Spleen (tissue), 11 donors: ENCODE measurements at regions not wholly inside any gene's neighbourhood (a gene's known extent, or its start where the extent isn't known, plus 50 kb on each side); places are given as distances from the start of the nearest gene placed in this dataset.

ENCODE experiments used
- DNase-seq: peaks from one replicate; pipeline ENCODE4 v3.0.0-alpha.2; 2020
- H3K27ac ChIP-seq, 8 donors: fragments of 200-600 bp; sonication (generic) in 7 of 8; 1 replicate in 4 of 8; 2 replicates in 4 of 8; pipeline versions ENCODE4 v1.5.0 to v1.8.0; 2016 to 2021; ENCODE audit warnings: inconsistent platforms in 4 of 8, mild to moderate bottlenecking in 4 of 8, moderate library complexity in 1 of 8
- H3K27me3 ChIP-seq, 7 donors: fragments of 200-600 bp; sonication (generic) in 6 of 7; replicated peaks in 1 of 7; 1 replicate in 4 of 7; 2 replicates in 3 of 7; pipeline versions ENCODE4 v1.5.0 to v1.8.0; 2016 to 2021; ENCODE audit warnings: inconsistent platforms in 3 of 7, mild to moderate bottlenecking in 1 of 7
- H3K36me3 ChIP-seq, 6 donors: fragments of 200-600 bp; sonication (generic) in 5 of 6; 1 replicate in 4 of 6; 2 replicates in 2 of 6; pipeline versions ENCODE4 v1.5.0 to v1.8.0; 2016 to 2021; ENCODE audit warnings: inconsistent platforms in 2 of 6
- H3K4me1 ChIP-seq, 6 donors: fragments of 200-600 bp; sonication (generic) in 5 of 6; 1 replicate in 3 of 6; 2 replicates in 3 of 6; pipeline versions ENCODE4 v1.5.0 to v1.8.0; 2016 to 2021; ENCODE audit warnings: inconsistent platforms in 3 of 6
- H3K4me3 ChIP-seq, 8 donors: fragments of 200-600 bp; sonication (generic) in 7 of 8; 1 replicate in 4 of 8; 2 replicates in 4 of 8; pipeline versions ENCODE4 v1.5.0 to v1.8.0; 2016 to 2021; ENCODE audit warnings: inconsistent platforms in 4 of 8, mild to moderate bottlenecking in 4 of 8, moderate library complexity in 2 of 8
- H3K9me3 ChIP-seq, 8 donors: fragments of 200-600 bp; sonication (generic) in 7 of 8; 1 replicate in 4 of 8; 2 replicates in 4 of 8; pipeline versions ENCODE4 v1.5.0 to v1.8.0; 2016 to 2021; ENCODE audit warnings: inconsistent platforms in 4 of 8
- POLR2A ChIP-seq, 3 donors: fragments of 450-650 bp; IDR thresholded peaks; one replicate each; pipeline ENCODE4 v1.5.1; 2017; ENCODE audit warnings: antibody characterized with exemption in 3 of 3, mild to moderate bottlenecking in 1 of 3
- POLR2AphosphoS5 ChIP-seq, 3 donors: sonication (generic); formaldehyde crosslinking; IDR thresholded peaks; one replicate each; pipeline ENCODE4 v1.5.1; 2017; ENCODE audit warnings: antibody characterized with exemption in 3 of 3
- WGBS, 5 donors: extraction: QIAGEN DNeasy Blood & Tissue Kit in 3 of 5; methylation state at CpG; one replicate each; pipeline versions ENCODE4 v1.1.5 to v1.1.7; 2013 to 2018; 5-methylcytosine and 5-hydroxymethylcytosine counted together
- intact Hi-C: fragments of 100-400 bp; cut with DNase I; formaldehyde crosslinking; loops from one replicate; pipeline ENCODE4 v1.15.0; 2023; ENCODE audit warnings: low total_unique reads
- TF ChIP-seq, protein P1 (sequence below), 11 experiments: fragments of 200-600 bp in 7 of 11; fragments of 450-650 bp in 4 of 11; sonication (generic) in 4 of 11; IDR thresholded peaks in 8 of 11; conservative IDR thresholded peaks in 3 of 11; 1 replicate in 7 of 11; 2 replicates in 4 of 11; pipeline versions ENCODE4 v1.4.0 to v1.8.0; 2016 to 2021; ENCODE audit warnings: antibody characterized with exemption in 11 of 11, inconsistent platforms in 4 of 11, mild to moderate bottlenecking in 1 of 11
- donor health status: healthy with polysubstance abuse.
- donor health status: DM: no; HTN: no; CAD: no; lungs with moderate emphysema.
- donor health status: DM: no; HTN: no; CAD: no.
- donor health status: Bipolar disorder and iron deficiency.
- donor health status: healthy.
- donor health status: DM: no; HTN: no; CAD: no.
- donor health status: DM: yes; HTN: yes; CAD: no.

GRCh38 chr6:91173651-91174050, 586.8 kb upstream of the MAP3K7 start:
- no peak overlapping the region for H3K27ac ChIP-seq

GRCh38 chr6:91173186-91173585, 586.3 kb upstream of the MAP3K7 start:
- no peaks in the 10 kb centered on the region for H3K9me3 ChIP-seq
- no peak for DNase-seq
- no peak for TF ChIP-seq POLR2AphosphoS5 (IDR thresholded peaks at IDR 0.05)
- no peak for TF ChIP-seq POLR2A (IDR thresholded peaks at IDR 0.05)
- TF ChIP-seq, protein P1, sequence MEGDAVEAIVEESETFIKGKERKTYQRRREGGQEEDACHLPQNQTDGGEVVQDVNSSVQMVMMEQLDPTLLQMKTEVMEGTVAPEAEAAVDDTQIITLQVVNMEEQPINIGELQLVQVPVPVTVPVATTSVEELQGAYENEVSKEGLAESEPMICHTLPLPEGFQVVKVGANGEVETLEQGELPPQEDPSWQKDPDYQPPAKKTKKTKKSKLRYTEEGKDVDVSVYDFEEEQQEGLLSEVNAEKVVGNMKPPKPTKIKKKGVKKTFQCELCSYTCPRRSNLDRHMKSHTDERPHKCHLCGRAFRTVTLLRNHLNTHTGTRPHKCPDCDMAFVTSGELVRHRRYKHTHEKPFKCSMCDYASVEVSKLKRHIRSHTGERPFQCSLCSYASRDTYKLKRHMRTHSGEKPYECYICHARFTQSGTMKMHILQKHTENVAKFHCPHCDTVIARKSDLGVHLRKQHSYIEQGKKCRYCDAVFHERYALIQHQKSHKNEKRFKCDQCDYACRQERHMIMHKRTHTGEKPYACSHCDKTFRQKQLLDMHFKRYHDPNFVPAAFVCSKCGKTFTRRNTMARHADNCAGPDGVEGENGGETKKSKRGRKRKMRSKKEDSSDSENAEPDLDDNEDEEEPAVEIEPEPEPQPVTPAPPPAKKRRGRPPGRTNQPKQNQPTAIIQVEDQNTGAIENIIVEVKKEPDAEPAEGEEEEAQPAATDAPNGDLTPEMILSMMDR (IDR thresholded peaks at IDR 0.05 in 8 of 11, conservative IDR thresholded peaks at IDR 0.05 in 3 of 11), result no peak
- WGBS, 5 donors, result 81 to 95% (median 88%) methylated on average over 3 of the region's 3 CpGs
- intact Hi-C loops, result no loop called here
- no peaks in the 10 kb centered on the region for H3K4me1 ChIP-seq
- no peaks in the 10 kb centered on the region for H3K36me3 ChIP-seq
- H3K27me3 ChIP-seq, result no peaks in the 10 kb centered on the region
- H3K4me3 ChIP-seq, result no peak overlapping the region
- no peak overlapping the region for H3K27ac ChIP-seq

More at GRCh38 chr6:91173651-91174050, 586.8 kb upstream of the MAP3K7 start:
- 79 to 93% (median 83%) methylated on average over 3 of the region's 3 CpGs for WGBS, 5 donors
- DNase-seq, result no peak
- Histone ChIP-seq H3K4me3 (no peak overlapping the region), H3K4me1 (no peaks in the 10 kb centered on the region), H3K36me3 (no peaks in the 10 kb centered on the region), H3K27me3 (no peaks in the 10 kb centered on the region), H3K9me3 (no peaks in the 10 kb centered on the region)
- intact Hi-C loops, result no loop called here
- no peak for TF ChIP-seq POLR2AphosphoS5 (IDR thresholded peaks at IDR 0.05)
- TF ChIP-seq, protein P1 (IDR thresholded peaks at IDR 0.05 in 8 of 11, conservative IDR thresholded peaks at IDR 0.05 in 3 of 11), result no peak
- TF ChIP-seq POLR2A (IDR thresholded peaks at IDR 0.05), result no peak

- intact Hi-C loops, result no loop called here
- TF ChIP-seq POLR2A (IDR thresholded peaks at IDR 0.05), result no peak
- no peak for TF ChIP-seq POLR2AphosphoS5 (IDR thresholded peaks at IDR 0.05)
- TF ChIP-seq, protein P1 (IDR thresholded peaks at IDR 0.05 in 8 of 11, conservative IDR thresholded peaks at IDR 0.05 in 3 of 11), result no peak
- no peaks in the 10 kb centered on the region for H3K4me1 ChIP-seq
- H3K27me3 ChIP-seq, result no peaks in the 10 kb centered on the region
- DNase-seq, result no peak
- no peak overlapping the region for H3K27ac ChIP-seq
- H3K36me3 ChIP-seq, result no peaks in the 10 kb centered on the region
- H3K9me3 ChIP-seq, result no peaks in the 10 kb centered on the region
- WGBS, 5 donors, result 68 to 86% (median 80%) methylated on average over 7 of the region's 7 CpGs
- H3K4me3 ChIP-seq, result no peak overlapping the region
Measured at GRCh38 chr6:91171754-91172462, 585.0 kb upstream of the MAP3K7 start.

- 53 to 67% (median 56%) methylated on average over 3 of the region's 3 CpGs for WGBS, 5 donors
- no peaks in the 10 kb centered on the region for H3K9me3 ChIP-seq
- H3K4me1 ChIP-seq, result no peaks in the 10 kb centered on the region
- TF ChIP-seq POLR2AphosphoS5 (IDR thresholded peaks at IDR 0.05) (no peak), POLR2A (IDR thresholded peaks at IDR 0.05) (no peak)
- TF ChIP-seq, protein P1 (IDR thresholded peaks at IDR 0.05 in 8 of 11, conservative IDR thresholded peaks at IDR 0.05 in 3 of 11), result no peak
- no peaks in the 10 kb centered on the region for H3K36me3 ChIP-seq
- no peak overlapping the region for H3K4me3 ChIP-seq
- H3K27me3 ChIP-seq, result no peaks in the 10 kb centered on the region
- no peak overlapping the region for H3K27ac ChIP-seq
- no peak for DNase-seq
- intact Hi-C loops, result no loop called here
Measured at GRCh38 chr6:91167846-91168245, 581.0 kb upstream of the MAP3K7 start.
